ENCODE measurements at regions not wholly inside any gene's neighbourhood (a gene's known extent, or its start where the extent isn't known, plus 50 kb on each side); places are given as distances from the start of the nearest gene placed in this dataset.
"Not testable (repeated sequence)": the region's sequence is repeated elsewhere in the genome, so short reads cannot be mapped to it uniquely, and the experiment has no call there.

- H3K4me1 ChIP-seq (ENCODE audit: control insufficient read depth in 1 of 2, insufficient read depth in 2 of 2, low read length in 2 of 2); H3K27me3 ChIP-seq (ENCODE audit: low read depth, low read length); H3K36me3 ChIP-seq (ENCODE audit: control insufficient read depth in 1 of 2, insufficient read depth in 2 of 2, low read length in 2 of 2): not testable (repeated sequence)
Observed at GRCh38 chr4:4050781-4051180, 175.9 kb downstream of the OTOP1 start.

GRCh38 chr4:4052933-4053332 lies 173.8 kb downstream of the OTOP1 start:
- not testable (repeated sequence) for H3K9me3 ChIP-seq (ENCODE audit: control insufficient read depth in 1 of 2, low read length in 2 of 2); H3K27me3 ChIP-seq (ENCODE audit: low read depth, low read length); H3K27ac ChIP-seq (ENCODE audit: low read length); H3K4me3 ChIP-seq (ENCODE audit: low read depth in 1 of 2, low read length in 2 of 2); H3K4me1 ChIP-seq (ENCODE audit: control insufficient read depth in 1 of 2, insufficient read depth in 2 of 2, low read length in 2 of 2); H3K36me3 ChIP-seq (ENCODE audit: control insufficient read depth in 1 of 2, insufficient read depth in 2 of 2, low read length in 2 of 2)

More at GRCh38 chr4:4050781-4051180, 175.9 kb downstream of the OTOP1 start:
- not testable (repeated sequence) for H3K9me3 ChIP-seq (ENCODE audit: control insufficient read depth in 1 of 2, low read length in 2 of 2); H3K4me3 ChIP-seq (ENCODE audit: low read depth in 1 of 2, low read length in 2 of 2); H3K27ac ChIP-seq (ENCODE audit: low read length)

- not testable (repeated sequence) for H3K27me3 ChIP-seq (ENCODE audit: low read depth, low read length)
Observed at GRCh38 chr4:4057226-4057625, 169.5 kb downstream of the OTOP1 start.

GRCh38 chr4:4084171-4084570 lies 142.6 kb downstream of the OTOP1 start:
- not testable (repeated sequence) for H3K9me3 ChIP-seq (ENCODE audit: control insufficient read depth in 1 of 2, low read length in 2 of 2); H3K36me3 ChIP-seq (ENCODE audit: control insufficient read depth in 1 of 2, insufficient read depth in 2 of 2, low read length in 2 of 2); H3K27ac ChIP-seq (ENCODE audit: low read length); H3K4me1 ChIP-seq (ENCODE audit: control insufficient read depth in 1 of 2, insufficient read depth in 2 of 2, low read length in 2 of 2); H3K4me3 ChIP-seq (ENCODE audit: low read depth in 1 of 2, low read length in 2 of 2); H3K27me3 ChIP-seq (ENCODE audit: low read depth, low read length)

More at GRCh38 chr4:4057226-4057625, 169.5 kb downstream of the OTOP1 start:
- H3K9me3 ChIP-seq (ENCODE audit: control insufficient read depth in 1 of 2, low read length in 2 of 2); H3K36me3 ChIP-seq (ENCODE audit: control insufficient read depth in 1 of 2, insufficient read depth in 2 of 2, low read length in 2 of 2); H3K27ac ChIP-seq (ENCODE audit: low read length); H3K4me1 ChIP-seq (ENCODE audit: control insufficient read depth in 1 of 2, insufficient read depth in 2 of 2, low read length in 2 of 2); H3K4me3 ChIP-seq (ENCODE audit: low read depth in 1 of 2, low read length in 2 of 2): not testable (repeated sequence)

GRCh38 chr4:4089716-4090419 lies 136.9 kb downstream of the OTOP1 start:
- H3K4me3 ChIP-seq (ENCODE audit: low read depth in 1 of 2, low read length in 2 of 2); H3K36me3 ChIP-seq (ENCODE audit: control insufficient read depth in 1 of 2, insufficient read depth in 2 of 2, low read length in 2 of 2); H3K4me1 ChIP-seq (ENCODE audit: control insufficient read depth in 1 of 2, insufficient read depth in 2 of 2, low read length in 2 of 2); H3K9me3 ChIP-seq (ENCODE audit: control insufficient read depth in 1 of 2, low read length in 2 of 2); H3K27ac ChIP-seq (ENCODE audit: low read length); H3K27me3 ChIP-seq (ENCODE audit: low read depth, low read length): not testable (repeated sequence)

GRCh38 chr4:4090720-4091119 lies 136.0 kb downstream of the OTOP1 start:
- H3K27me3 ChIP-seq (ENCODE audit: low read depth, low read length), result not testable (repeated sequence)

GRCh38 chr4:4092159-4092558 lies 134.6 kb downstream of the OTOP1 start:
- H3K9me3 ChIP-seq (ENCODE audit: control insufficient read depth in 1 of 2, low read length in 2 of 2); H3K4me3 ChIP-seq (ENCODE audit: low read depth in 1 of 2, low read length in 2 of 2): not testable (repeated sequence)

More at GRCh38 chr4:4090720-4091119, 136.0 kb downstream of the OTOP1 start:
- not testable (repeated sequence) for H3K4me1 ChIP-seq (ENCODE audit: control insufficient read depth in 1 of 2, insufficient read depth in 2 of 2, low read length in 2 of 2); H3K36me3 ChIP-seq (ENCODE audit: control insufficient read depth in 1 of 2, insufficient read depth in 2 of 2, low read length in 2 of 2); H3K4me3 ChIP-seq (ENCODE audit: low read depth in 1 of 2, low read length in 2 of 2); H3K9me3 ChIP-seq (ENCODE audit: control insufficient read depth in 1 of 2, low read length in 2 of 2); H3K27ac ChIP-seq (ENCODE audit: low read length)

GRCh38 chr4:4099610-4100009 lies 127.1 kb downstream of the OTOP1 start:
- not testable (repeated sequence) for H3K27ac ChIP-seq (ENCODE audit: low read length); H3K4me1 ChIP-seq (ENCODE audit: control insufficient read depth in 1 of 2, insufficient read depth in 2 of 2, low read length in 2 of 2); H3K9me3 ChIP-seq (ENCODE audit: control insufficient read depth in 1 of 2, low read length in 2 of 2); H3K4me3 ChIP-seq (ENCODE audit: low read depth in 1 of 2, low read length in 2 of 2); H3K27me3 ChIP-seq (ENCODE audit: low read depth, low read length); H3K36me3 ChIP-seq (ENCODE audit: control insufficient read depth in 1 of 2, insufficient read depth in 2 of 2, low read length in 2 of 2)

More at GRCh38 chr4:4092159-4092558, 134.6 kb downstream of the OTOP1 start:
- not testable (repeated sequence) for H3K36me3 ChIP-seq (ENCODE audit: control insufficient read depth in 1 of 2, insufficient read depth in 2 of 2, low read length in 2 of 2); H3K27ac ChIP-seq (ENCODE audit: low read length); H3K27me3 ChIP-seq (ENCODE audit: low read depth, low read length); H3K4me1 ChIP-seq (ENCODE audit: control insufficient read depth in 1 of 2, insufficient read depth in 2 of 2, low read length in 2 of 2)

- H3K27me3 ChIP-seq (ENCODE audit: low read depth, low read length); H3K27ac ChIP-seq (ENCODE audit: low read length); H3K9me3 ChIP-seq (ENCODE audit: control insufficient read depth in 1 of 2, low read length in 2 of 2); H3K36me3 ChIP-seq (ENCODE audit: control insufficient read depth in 1 of 2, insufficient read depth in 2 of 2, low read length in 2 of 2); H3K4me1 ChIP-seq (ENCODE audit: control insufficient read depth in 1 of 2, insufficient read depth in 2 of 2, low read length in 2 of 2): not testable (repeated sequence)
- peak overlapping the region in 1 of 2 donors; percentile 58 for H3K4me3 ChIP-seq (ENCODE audit: low read depth in 1 of 2, low read length in 2 of 2)
Observed at GRCh38 chr4:4106923-4107322, 119.8 kb downstream of the OTOP1 start.

- not testable (repeated sequence) for H3K36me3 ChIP-seq (ENCODE audit: control insufficient read depth in 1 of 2, insufficient read depth in 2 of 2, low read length in 2 of 2); H3K27ac ChIP-seq (ENCODE audit: low read length); H3K27me3 ChIP-seq (ENCODE audit: low read depth, low read length); H3K9me3 ChIP-seq (ENCODE audit: control insufficient read depth in 1 of 2, low read length in 2 of 2); H3K4me1 ChIP-seq (ENCODE audit: control insufficient read depth in 1 of 2, insufficient read depth in 2 of 2, low read length in 2 of 2)
- peak overlapping the region in 1 of 2 donors; percentile 58 for H3K4me3 ChIP-seq (ENCODE audit: low read depth in 1 of 2, low read length in 2 of 2)
Observed at GRCh38 chr4:4107411-4108107, 119.2 kb downstream of the OTOP1 start.

- not testable (repeated sequence) for H3K9me3 ChIP-seq (ENCODE audit: control insufficient read depth in 1 of 2, low read length in 2 of 2); H3K4me1 ChIP-seq (ENCODE audit: control insufficient read depth in 1 of 2, insufficient read depth in 2 of 2, low read length in 2 of 2); H3K27ac ChIP-seq (ENCODE audit: low read length); H3K27me3 ChIP-seq (ENCODE audit: low read depth, low read length); H3K4me3 ChIP-seq (ENCODE audit: low read depth in 1 of 2, low read length in 2 of 2); H3K36me3 ChIP-seq (ENCODE audit: control insufficient read depth in 1 of 2, insufficient read depth in 2 of 2, low read length in 2 of 2)
Observed at GRCh38 chr4:4115381-4115780, 111.3 kb downstream of the OTOP1 start.

GRCh38 chr4:4116901-4117300 lies 109.8 kb downstream of the OTOP1 start:
- not testable (repeated sequence) for H3K4me1 ChIP-seq (ENCODE audit: control insufficient read depth in 1 of 2, insufficient read depth in 2 of 2, low read length in 2 of 2); H3K27me3 ChIP-seq (ENCODE audit: low read depth, low read length); H3K9me3 ChIP-seq (ENCODE audit: control insufficient read depth in 1 of 2, low read length in 2 of 2)

More at GRCh38 chr4:4116901-4117300, 109.8 kb downstream of the OTOP1 start:
- H3K27ac ChIP-seq (ENCODE audit: low read length); H3K36me3 ChIP-seq (ENCODE audit: control insufficient read depth in 1 of 2, insufficient read depth in 2 of 2, low read length in 2 of 2); H3K4me3 ChIP-seq (ENCODE audit: low read depth in 1 of 2, low read length in 2 of 2): not testable (repeated sequence)

Data from muscle layer of duodenum (tissue), 2 donors.